HG02763 (cell line): ENCODE measurements at regions not wholly inside any gene's neighbourhood (a gene's known extent, or its start where the extent isn't known, plus 50 kb on each side); places are given as distances from the start of the nearest gene placed in this dataset.

Experiments used
- ATAC-seq: cut with Tn5 transposase; IDR thresholded peaks from one replicate; pipeline ENCODE4 v1.9.1; 2021; ENCODE audit warnings: mild to moderate bottlenecking, moderate library complexity; ENCODE audit not compliant: unreplicated experiment

GRCh38 chr2:80926168-80926567 is 621.6 kb upstream of the LRRTM1 start:
- no peak for ATAC-seq

GRCh38 chr2:80896576-80896975 is 592.0 kb upstream of the LRRTM1 start:
- ATAC-seq: no peak

- no peak for ATAC-seq
These were observed 589.9 kb upstream of the LRRTM1 start for GRCh38 chr2:80894486-80894885.

GRCh38 chr2:80893711-80894110 is 589.2 kb upstream of the LRRTM1 start:
- ATAC-seq: no peak

GRCh38 chr2:80889009-80889408 is 584.5 kb upstream of the LRRTM1 start:
- ATAC-seq: no peak

- no peak for ATAC-seq
These were observed 583.4 kb upstream of the LRRTM1 start for GRCh38 chr2:80887841-80888378.

GRCh38 chr2:80874374-80874773 is 569.8 kb upstream of the LRRTM1 start:
- no peak for ATAC-seq

- ATAC-seq: no peak
These were observed 565.4 kb upstream of the LRRTM1 start for GRCh38 chr2:80869858-80870438.

- ATAC-seq: no peak
These were observed 558.7 kb upstream of the LRRTM1 start for GRCh38 chr2:80863147-80863714.

- no peak for ATAC-seq
These were observed 554.4 kb upstream of the LRRTM1 start for GRCh38 chr2:80858965-80859364.

- no peak for ATAC-seq
These were observed 551.7 kb upstream of the LRRTM1 start for GRCh38 chr2:80856227-80856626.

GRCh38 chr2:80854831-80855230 is 550.3 kb upstream of the LRRTM1 start:
- no peak for ATAC-seq

GRCh38 chr2:80852808-80853139 is 548.2 kb upstream of the LRRTM1 start:
- no peak for ATAC-seq

GRCh38 chr2:80852079-80852807 is 547.7 kb upstream of the LRRTM1 start:
- ATAC-seq: no peak

- no peak for ATAC-seq
These were observed 526.3 kb upstream of the LRRTM1 start for GRCh38 chr2:80830891-80831290.

GRCh38 chr2:80822999-80823398 is 518.4 kb upstream of the LRRTM1 start:
- ATAC-seq: no peak

- no peak for ATAC-seq
These were observed 510.7 kb upstream of the LRRTM1 start for GRCh38 chr2:80815259-80815658.

- ATAC-seq: no peak
These were observed 482.0 kb upstream of the LRRTM1 start for GRCh38 chr2:80786584-80786983.

GRCh38 chr2:80778704-80779103 is 474.2 kb upstream of the LRRTM1 start:
- ATAC-seq: no peak

- no peak for ATAC-seq
These were observed 444.0 kb upstream of the LRRTM1 start for GRCh38 chr2:80748592-80748991.

GRCh38 chr2:80737047-80737446 is 432.5 kb upstream of the LRRTM1 start:
- no peak for ATAC-seq

GRCh38 chr2:80725001-80725400 is 420.4 kb upstream of the LRRTM1 start:
- ATAC-seq: no peak
